B cell (primary cell): ENCODE measurements at regions not wholly inside any gene's neighbourhood (a gene's known extent, or its start where the extent isn't known, plus 50 kb on each side); places are given as distances from the start of the nearest gene placed in this dataset.

ENCODE experiments used
- EZH2 ChIP-seq: IDR thresholded peaks from 2 replicates; pipeline ENCODE4 v1.6.1; 2012; ENCODE audit warnings: borderline replicate concordance, low read depth, mild to moderate bottlenecking, moderate library complexity, low read length; ENCODE audit not compliant: insufficient read depth, poor library complexity, severe bottlenecking
- TF ChIP-seq, protein P1 (sequence below): fragments of 200-600 bp; IDR thresholded peaks from one replicate; pipeline ENCODE4 v1.8.0; 2022; ENCODE audit warnings: antibody characterized with exemption, mild to moderate bottlenecking

DNA sequence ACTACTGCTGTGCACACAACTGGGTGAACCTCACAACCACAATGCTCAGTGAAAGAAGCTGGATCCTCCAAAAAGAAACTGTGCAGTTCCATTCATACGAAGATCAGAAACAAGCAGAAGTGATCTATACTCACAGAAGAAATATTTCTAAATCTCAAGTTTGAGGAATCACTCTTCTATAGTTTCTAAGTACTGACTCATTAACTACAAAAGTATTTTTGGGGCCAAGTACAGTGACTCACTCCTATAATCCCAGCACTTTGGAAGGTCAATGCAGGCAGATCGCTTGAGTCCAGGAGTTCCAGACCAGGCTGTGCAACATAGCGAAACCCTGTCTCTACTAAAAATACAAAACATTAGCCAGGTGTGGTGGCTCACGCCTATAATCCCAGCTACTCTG, 51.3 kb upstream of the RELL1 start:
- TF ChIP-seq, protein P1, sequence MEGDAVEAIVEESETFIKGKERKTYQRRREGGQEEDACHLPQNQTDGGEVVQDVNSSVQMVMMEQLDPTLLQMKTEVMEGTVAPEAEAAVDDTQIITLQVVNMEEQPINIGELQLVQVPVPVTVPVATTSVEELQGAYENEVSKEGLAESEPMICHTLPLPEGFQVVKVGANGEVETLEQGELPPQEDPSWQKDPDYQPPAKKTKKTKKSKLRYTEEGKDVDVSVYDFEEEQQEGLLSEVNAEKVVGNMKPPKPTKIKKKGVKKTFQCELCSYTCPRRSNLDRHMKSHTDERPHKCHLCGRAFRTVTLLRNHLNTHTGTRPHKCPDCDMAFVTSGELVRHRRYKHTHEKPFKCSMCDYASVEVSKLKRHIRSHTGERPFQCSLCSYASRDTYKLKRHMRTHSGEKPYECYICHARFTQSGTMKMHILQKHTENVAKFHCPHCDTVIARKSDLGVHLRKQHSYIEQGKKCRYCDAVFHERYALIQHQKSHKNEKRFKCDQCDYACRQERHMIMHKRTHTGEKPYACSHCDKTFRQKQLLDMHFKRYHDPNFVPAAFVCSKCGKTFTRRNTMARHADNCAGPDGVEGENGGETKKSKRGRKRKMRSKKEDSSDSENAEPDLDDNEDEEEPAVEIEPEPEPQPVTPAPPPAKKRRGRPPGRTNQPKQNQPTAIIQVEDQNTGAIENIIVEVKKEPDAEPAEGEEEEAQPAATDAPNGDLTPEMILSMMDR, result no peak
- no peak for TF ChIP-seq EZH2
